ENCODE measurements at regions not wholly inside any gene's neighbourhood (a gene's known extent, or its start where the extent isn't known, plus 50 kb on each side); places are given as distances from the start of the nearest gene placed in this dataset.

DNA sequence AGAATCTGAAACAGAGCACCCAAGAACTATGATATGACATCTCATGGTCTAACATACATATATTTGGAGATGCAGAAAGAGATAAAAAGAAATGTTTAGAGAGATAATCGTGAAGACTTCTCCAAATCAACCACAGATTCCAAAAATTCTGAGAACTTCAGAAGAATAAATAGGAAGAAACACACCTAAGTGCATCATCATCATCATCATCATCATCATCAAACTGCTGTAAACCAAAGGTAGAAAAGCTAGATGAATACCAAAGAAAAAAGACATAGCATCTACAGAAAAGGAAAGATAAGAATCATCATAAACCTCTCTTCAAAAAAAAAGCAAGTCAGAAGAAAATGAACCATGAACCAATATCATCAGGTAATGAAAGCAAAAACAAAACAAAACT lies 124.2 kb downstream of the PPP1R3A start:
- Histone ChIP-seq H3K27me3 (ENCODE audit: control insufficient read depth in 4 of 4, insufficient read depth in 4 of 4, low read length in 3 of 4) (no peaks in the 10 kb centered on the region), H3K27ac (ENCODE audit: low read depth in 1 of 2, low read length in 2 of 2) (no peak overlapping the region), H3K9me3 (ENCODE audit: control insufficient read depth in 4 of 4, low read length in 3 of 4) (no peaks in the 10 kb centered on the region), H3K4me3 (ENCODE audit: low read depth in 1 of 3, low read length in 3 of 3) (no peak overlapping the region), H3K9ac (ENCODE audit: low read depth in 1 of 2, low read length in 2 of 2) (no peak overlapping the region), H3K4me1 (ENCODE audit: control insufficient read depth in 4 of 4, insufficient read depth in 4 of 4, low read length in 3 of 4) (no peaks in the 10 kb centered on the region), H3K36me3 (ENCODE audit: control insufficient read depth in 4 of 4, insufficient read depth in 3 of 4, low read depth in 1 of 4, low read length in 3 of 4) (no peaks in the 10 kb centered on the region)
- WGBS = 47% methylated on average over 1 of the region's 1 CpG
- DNase-seq (ENCODE audit: low spot score) = no peak
- TF ChIP-seq TAF1 (conservative IDR thresholded peaks at IDR 0.05) (no peak), HNF4G (IDR thresholded peaks at IDR 0.05) (no peak), RXRA (IDR thresholded peaks at IDR 0.05) (no peak), HNF4A (conservative IDR thresholded peaks at IDR 0.05) (no peak), EGR1 (IDR thresholded peaks at IDR 0.05; ENCODE audit: low read depth in 2 of 2) (no peak), RAD21 (IDR thresholded peaks at IDR 0.05) (no peak), JUND (IDR thresholded peaks at IDR 0.05) (no peak), SP1 (IDR thresholded peaks at IDR 0.05) (no peak), FOXA2 (IDR thresholded peaks at IDR 0.05) (no peak), GABPA (IDR thresholded peaks at IDR 0.05 in 1 of 2, conservative IDR thresholded peaks at IDR 0.05 in 1 of 2) (no peak), NR2F2 (IDR thresholded peaks at IDR 0.05) (no peak), FOXA1 (IDR thresholded peaks at IDR 0.05) (no peak), YY1 (IDR thresholded peaks at IDR 0.05) (no peak)
- TF ChIP-seq, protein P1, sequence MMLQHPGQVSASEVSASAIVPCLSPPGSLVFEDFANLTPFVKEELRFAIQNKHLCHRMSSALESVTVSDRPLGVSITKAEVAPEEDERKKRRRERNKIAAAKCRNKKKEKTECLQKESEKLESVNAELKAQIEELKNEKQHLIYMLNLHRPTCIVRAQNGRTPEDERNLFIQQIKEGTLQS (IDR thresholded peaks at IDR 0.05) = no peak
- TF ChIP-seq, protein P2, sequence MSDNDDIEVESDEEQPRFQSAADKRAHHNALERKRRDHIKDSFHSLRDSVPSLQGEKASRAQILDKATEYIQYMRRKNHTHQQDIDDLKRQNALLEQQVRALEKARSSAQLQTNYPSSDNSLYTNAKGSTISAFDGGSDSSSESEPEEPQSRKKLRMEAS (IDR thresholded peaks at IDR 0.05) = no peak
- TF ChIP-seq, protein P3, sequence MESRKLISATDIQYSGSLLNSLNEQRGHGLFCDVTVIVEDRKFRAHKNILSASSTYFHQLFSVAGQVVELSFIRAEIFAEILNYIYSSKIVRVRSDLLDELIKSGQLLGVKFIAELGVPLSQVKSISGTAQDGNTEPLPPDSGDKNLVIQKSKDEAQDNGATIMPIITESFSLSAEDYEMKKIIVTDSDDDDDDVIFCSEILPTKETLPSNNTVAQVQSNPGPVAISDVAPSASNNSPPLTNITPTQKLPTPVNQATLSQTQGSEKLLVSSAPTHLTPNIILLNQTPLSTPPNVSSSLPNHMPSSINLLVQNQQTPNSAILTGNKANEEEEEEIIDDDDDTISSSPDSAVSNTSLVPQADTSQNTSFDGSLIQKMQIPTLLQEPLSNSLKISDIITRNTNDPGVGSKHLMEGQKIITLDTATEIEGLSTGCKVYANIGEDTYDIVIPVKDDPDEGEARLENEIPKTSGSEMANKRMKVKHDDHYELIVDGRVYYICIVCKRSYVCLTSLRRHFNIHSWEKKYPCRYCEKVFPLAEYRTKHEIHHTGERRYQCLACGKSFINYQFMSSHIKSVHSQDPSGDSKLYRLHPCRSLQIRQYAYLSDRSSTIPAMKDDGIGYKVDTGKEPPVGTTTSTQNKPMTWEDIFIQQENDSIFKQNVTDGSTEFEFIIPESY (IDR thresholded peaks at IDR 0.05) = no peak
- TF ChIP-seq, protein P4, sequence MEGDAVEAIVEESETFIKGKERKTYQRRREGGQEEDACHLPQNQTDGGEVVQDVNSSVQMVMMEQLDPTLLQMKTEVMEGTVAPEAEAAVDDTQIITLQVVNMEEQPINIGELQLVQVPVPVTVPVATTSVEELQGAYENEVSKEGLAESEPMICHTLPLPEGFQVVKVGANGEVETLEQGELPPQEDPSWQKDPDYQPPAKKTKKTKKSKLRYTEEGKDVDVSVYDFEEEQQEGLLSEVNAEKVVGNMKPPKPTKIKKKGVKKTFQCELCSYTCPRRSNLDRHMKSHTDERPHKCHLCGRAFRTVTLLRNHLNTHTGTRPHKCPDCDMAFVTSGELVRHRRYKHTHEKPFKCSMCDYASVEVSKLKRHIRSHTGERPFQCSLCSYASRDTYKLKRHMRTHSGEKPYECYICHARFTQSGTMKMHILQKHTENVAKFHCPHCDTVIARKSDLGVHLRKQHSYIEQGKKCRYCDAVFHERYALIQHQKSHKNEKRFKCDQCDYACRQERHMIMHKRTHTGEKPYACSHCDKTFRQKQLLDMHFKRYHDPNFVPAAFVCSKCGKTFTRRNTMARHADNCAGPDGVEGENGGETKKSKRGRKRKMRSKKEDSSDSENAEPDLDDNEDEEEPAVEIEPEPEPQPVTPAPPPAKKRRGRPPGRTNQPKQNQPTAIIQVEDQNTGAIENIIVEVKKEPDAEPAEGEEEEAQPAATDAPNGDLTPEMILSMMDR (IDR thresholded peaks at IDR 0.05; ENCODE audit: low read depth, low read length, missing input control) = no peak
- TF ChIP-seq, protein P5, sequence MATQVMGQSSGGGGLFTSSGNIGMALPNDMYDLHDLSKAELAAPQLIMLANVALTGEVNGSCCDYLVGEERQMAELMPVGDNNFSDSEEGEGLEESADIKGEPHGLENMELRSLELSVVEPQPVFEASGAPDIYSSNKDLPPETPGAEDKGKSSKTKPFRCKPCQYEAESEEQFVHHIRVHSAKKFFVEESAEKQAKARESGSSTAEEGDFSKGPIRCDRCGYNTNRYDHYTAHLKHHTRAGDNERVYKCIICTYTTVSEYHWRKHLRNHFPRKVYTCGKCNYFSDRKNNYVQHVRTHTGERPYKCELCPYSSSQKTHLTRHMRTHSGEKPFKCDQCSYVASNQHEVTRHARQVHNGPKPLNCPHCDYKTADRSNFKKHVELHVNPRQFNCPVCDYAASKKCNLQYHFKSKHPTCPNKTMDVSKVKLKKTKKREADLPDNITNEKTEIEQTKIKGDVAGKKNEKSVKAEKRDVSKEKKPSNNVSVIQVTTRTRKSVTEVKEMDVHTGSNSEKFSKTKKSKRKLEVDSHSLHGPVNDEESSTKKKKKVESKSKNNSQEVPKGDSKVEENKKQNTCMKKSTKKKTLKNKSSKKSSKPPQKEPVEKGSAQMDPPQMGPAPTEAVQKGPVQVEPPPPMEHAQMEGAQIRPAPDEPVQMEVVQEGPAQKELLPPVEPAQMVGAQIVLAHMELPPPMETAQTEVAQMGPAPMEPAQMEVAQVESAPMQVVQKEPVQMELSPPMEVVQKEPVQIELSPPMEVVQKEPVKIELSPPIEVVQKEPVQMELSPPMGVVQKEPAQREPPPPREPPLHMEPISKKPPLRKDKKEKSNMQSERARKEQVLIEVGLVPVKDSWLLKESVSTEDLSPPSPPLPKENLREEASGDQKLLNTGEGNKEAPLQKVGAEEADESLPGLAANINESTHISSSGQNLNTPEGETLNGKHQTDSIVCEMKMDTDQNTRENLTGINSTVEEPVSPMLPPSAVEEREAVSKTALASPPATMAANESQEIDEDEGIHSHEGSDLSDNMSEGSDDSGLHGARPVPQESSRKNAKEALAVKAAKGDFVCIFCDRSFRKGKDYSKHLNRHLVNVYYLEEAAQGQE (IDR thresholded peaks at IDR 0.05) = no peak

Data from liver (tissue), 8 donors.